Naive thymus-derived CD8-positive, alpha-beta T cell (primary cell): ENCODE measurements at regions not wholly inside any gene's neighbourhood (a gene's known extent, or its start where the extent isn't known, plus 50 kb on each side); places are given as distances from the start of the nearest gene placed in this dataset.

Source experiments
- ATAC-seq, 2 donors: fragments of 150-1000 bp; cut with Tn5 transposase in 1 of 2; sonication (Bioruptor Pico), chemical (Tn5 transposase) in 1 of 2; 1 replicate in 1 of 2; 2 replicates in 1 of 2; pipeline ENCODE4 v1.10.0; 2021; ENCODE audit warnings: mild to moderate bottlenecking in 2 of 2, moderate library complexity in 2 of 2
- POLR2A ChIA-PET: fragments of 350-600 bp; sonication (Branson Sonifier 250); formaldehyde crosslinking; loops from one replicate; lab custom pipeline; 2021; ENCODE audit warnings: antibody characterized with exemption; lab: Charles Lee
- DNase-seq, 10 donors: peaks; one replicate each; pipeline versions ENCODE4 v3.0.0 to v3.0.0-alpha.2; 2020 to 2022
- H3K27ac Mint-ChIP-seq, 10 donors: one replicate each; pipeline ENCODE4 v1.8.0; 2020 to 2022; ENCODE audit warnings: mild to moderate bottlenecking in 10 of 10, mixed read lengths in 10 of 10, moderate library complexity in 4 of 10, inconsistent platforms in 1 of 10
- H3K27me3 Mint-ChIP-seq, 5 donors: one replicate each; pipeline ENCODE4 v1.8.0; 2021 to 2022; ENCODE audit warnings: mixed read lengths in 5 of 5
- H3K36me3 Mint-ChIP-seq, 3 donors: one replicate each; pipeline ENCODE4 v1.8.0; 2020 to 2022; ENCODE audit warnings: mixed read lengths in 3 of 3, mild to moderate bottlenecking in 2 of 3, inconsistent platforms in 1 of 3
- H3K4me1 Mint-ChIP-seq, 4 donors: one replicate each; pipeline ENCODE4 v1.8.0; 2021 to 2022; ENCODE audit warnings: mixed read lengths in 4 of 4
- H3K4me3 Mint-ChIP-seq, 10 donors: one replicate each; pipeline ENCODE4 v1.8.0; 2020 to 2022; ENCODE audit warnings: mild to moderate bottlenecking in 10 of 10, mixed read lengths in 10 of 10, moderate library complexity in 6 of 10, inconsistent platforms in 1 of 10
- H3K9me3 Mint-ChIP-seq, 9 donors: one replicate each; pipeline ENCODE4 v1.8.0; 2020 to 2022; ENCODE audit warnings: mixed read lengths in 9 of 9, mild to moderate bottlenecking in 3 of 9, inconsistent platforms in 1 of 9, moderate library complexity in 1 of 9

DNA sequence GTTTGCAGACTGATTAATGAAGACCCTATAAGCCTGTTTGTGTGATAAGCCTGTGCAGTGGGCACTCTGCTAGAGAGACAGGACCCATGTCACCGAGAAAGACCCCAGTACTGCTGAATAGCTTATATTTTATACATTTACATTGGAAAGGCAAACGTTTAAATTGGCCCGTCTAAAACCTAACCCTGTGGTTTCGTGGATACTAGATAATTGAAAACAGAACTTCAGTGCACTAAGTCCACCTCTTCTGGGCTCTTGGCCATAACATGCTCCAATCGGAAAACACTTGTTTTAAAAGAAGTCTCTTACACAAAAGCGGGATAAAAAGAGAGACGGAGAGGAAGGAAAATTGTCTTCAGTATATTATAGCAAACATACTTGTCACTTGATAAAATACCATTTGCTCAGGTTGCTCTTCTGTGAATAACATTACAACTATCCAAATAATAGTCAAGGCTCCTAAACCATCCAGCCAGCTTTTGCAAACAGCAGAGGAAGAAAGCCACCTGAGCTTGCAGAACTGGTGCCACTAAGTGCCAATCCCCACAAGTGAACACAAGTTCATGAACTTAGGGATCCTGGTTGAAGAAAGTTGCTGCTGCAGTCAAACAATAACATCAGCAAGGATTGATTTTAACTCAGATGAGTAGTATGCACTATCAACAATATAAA, 218.4 kb upstream of the FN1 start:
- POLR2A ChIA-PET = no interaction called here
- H3K27ac Mint-ChIP-seq = no peak overlapping the region
- no peaks in the 10 kb centered on the region for H3K9me3 Mint-ChIP-seq
- no peak overlapping the region for H3K4me3 Mint-ChIP-seq
- ATAC-seq = no peak
- H3K4me1 Mint-ChIP-seq = no peaks in the 10 kb centered on the region
- H3K36me3 Mint-ChIP-seq = no peaks in the 10 kb centered on the region
- H3K27me3 Mint-ChIP-seq = peaks cover 0 to 11% (median 0%) of the 10 kb centered on the region in 5 donors
- DNase-seq = no peak

DNA sequence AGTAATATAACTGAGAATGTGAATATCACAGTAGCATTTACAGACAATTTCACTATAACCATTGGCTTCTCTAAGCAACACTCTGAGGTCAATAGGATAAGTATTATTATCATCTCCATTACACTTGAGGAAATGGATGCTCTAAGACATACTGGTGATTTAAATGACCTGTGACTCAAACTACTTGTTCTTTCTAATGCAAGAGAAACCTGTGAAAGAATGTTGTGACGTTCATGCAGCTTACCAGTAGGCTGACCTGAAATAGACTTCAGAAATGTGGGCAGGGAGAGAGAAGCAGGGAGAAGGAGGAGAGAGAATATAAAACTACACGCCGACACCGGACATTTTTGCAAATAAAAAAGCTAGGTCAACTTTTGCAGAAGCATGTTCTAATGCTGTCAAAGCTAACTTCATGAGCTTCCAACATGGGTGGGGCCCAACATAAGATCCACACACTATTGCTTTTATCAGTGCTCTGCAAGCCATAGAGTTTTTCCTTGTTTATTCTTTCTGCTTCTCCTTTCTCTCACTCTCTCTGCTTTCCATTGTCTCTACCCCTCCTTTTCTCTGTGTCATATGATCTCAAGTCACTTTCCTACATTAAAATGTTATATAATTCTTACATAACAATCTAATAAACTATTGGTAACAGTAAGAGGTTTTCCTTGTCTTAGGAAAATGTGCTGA, 217.6 kb upstream of the FN1 start:
- Mint-ChIP-seq H3K27me3 (peaks cover 0 to 11% (median 0%) of the 10 kb centered on the region in 5 donors), H3K4me3 (no peak overlapping the region), H3K36me3 (no peaks in the 10 kb centered on the region), H3K9me3 (no peaks in the 10 kb centered on the region), H3K4me1 (no peaks in the 10 kb centered on the region), H3K27ac (no peak overlapping the region)
- POLR2A ChIA-PET = no interaction called here
- ATAC-seq (no peak), DNase-seq (no peak)

DNA sequence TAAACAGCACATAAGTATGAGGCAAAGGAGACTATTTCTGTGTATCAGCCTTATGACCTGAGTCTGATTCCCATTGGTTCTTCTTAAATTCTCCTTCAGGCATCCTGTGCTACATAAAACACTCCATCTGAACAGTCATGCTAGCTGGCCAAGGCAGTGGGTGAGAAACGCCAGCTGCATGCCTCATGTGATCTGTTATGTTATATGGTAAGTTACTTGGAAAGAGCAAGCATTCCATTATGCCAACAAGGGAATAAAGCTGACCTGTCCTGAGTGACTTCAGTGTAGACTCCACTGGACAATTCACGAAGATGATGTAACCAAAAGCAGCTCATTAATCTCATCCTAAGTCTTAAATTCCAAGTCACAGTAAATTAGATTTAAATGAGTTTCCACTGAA, 216.5 kb upstream of the FN1 start:
- H3K9me3 Mint-ChIP-seq = no peaks in the 10 kb centered on the region
- no peaks in the 10 kb centered on the region for H3K36me3 Mint-ChIP-seq
- DNase-seq = no peak
- no peaks in the 10 kb centered on the region for H3K4me1 Mint-ChIP-seq
- no peak overlapping the region for H3K4me3 Mint-ChIP-seq
- ATAC-seq = no peak
- H3K27me3 Mint-ChIP-seq = peaks cover 0 to 11% (median 0%) of the 10 kb centered on the region in 5 donors
- POLR2A ChIA-PET = no interaction called here
- no peak overlapping the region for H3K27ac Mint-ChIP-seq

DNA sequence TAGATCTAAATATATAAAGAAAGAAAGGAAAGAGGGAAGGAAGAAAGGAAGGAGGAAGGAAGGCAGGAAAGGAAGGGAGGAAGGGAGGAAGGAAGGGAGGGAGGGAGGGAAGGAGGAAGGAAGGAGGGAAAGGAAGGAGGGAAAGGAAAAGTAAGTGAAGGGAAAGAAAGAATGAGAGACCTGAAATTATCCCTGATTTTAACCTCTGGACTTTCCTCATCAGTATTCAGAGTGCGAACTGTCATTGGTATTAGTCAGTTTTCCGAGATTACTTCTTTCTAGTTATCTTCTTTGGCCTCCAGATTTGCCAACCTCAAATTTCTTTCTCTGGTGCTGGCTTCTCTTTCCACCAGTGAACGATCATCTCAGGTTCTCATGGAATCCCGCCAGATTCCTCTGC, 215.5 kb upstream of the FN1 start:
- DNase-seq (no peak), ATAC-seq (no peak)
- Mint-ChIP-seq H3K4me3 (no peak overlapping the region), H3K36me3 (no peaks in the 10 kb centered on the region), H3K9me3 (no peaks in the 10 kb centered on the region), H3K27ac (no peak overlapping the region), H3K4me1 (no peaks in the 10 kb centered on the region), H3K27me3 (peaks cover 0 to 11% (median 0%) of the 10 kb centered on the region in 5 donors)
- POLR2A ChIA-PET = no interaction called here

DNA sequence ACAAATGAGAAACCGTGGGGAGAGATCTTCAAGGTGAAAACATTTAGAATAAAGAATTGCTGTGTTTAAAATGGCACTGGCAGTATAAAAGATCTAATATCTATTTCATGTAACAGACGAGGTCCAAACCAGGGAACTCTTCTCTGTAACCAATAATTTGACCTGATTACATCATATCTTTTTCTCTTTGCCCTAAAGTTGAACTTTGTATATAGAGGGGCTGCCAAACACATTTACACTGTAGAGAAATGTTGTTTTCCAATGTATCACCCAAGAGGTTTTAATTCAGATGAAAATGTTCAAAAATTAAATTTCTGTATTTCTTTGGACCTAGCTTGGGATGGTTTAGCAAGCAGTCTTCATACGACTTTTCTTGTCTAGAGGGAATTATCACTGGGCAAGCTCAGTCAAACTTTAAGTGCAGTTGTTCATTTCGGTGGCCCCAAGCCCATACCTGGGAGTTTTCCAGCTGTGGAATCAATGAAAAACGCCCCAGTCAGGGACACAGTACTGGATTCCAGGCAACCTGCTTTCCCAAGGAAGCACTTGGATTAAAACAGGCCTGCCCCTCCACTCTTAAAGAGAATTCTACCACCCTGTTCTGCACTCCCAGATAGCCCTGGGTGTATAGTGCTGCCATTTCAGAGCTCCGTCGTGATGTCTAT, 208.5 kb upstream of the FN1 start:
- Mint-ChIP-seq H3K4me3 (no peak overlapping the region), H3K27me3 (peaks cover 0 to 7% (median 0%) of the 10 kb centered on the region in 5 donors), H3K4me1 (no peaks in the 10 kb centered on the region), H3K9me3 (peaks cover 0 to 3% (median 0%) of the 10 kb centered on the region in 9 donors), H3K27ac (no peak overlapping the region), H3K36me3 (peaks cover 0 to 1% (median 0%) of the 10 kb centered on the region in 3 donors)
- no peak for ATAC-seq
- POLR2A ChIA-PET = no interaction called here
- no peak for DNase-seq

DNA sequence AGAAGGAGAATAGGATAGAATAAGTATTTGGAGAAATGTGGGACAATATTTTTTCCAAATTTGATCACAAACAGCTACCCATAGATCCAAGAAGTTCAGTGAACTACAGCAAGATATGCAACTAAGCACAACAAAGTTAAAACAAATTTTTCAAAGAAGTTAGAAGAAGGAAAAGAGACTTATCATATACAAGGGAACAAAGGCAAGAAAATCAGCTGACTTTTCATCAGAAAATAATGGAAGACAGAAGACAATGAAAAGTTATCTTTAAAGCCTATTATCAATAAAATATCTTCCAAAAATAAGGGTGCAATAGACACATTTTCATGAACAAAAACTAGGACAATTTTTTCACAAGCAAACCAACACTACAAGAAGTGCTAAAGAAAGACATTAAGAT, 202.8 kb upstream of the FN1 start:
- Mint-ChIP-seq H3K27me3 (peaks cover 0 to 12% (median 3%) of the 10 kb centered on the region in 5 donors), H3K36me3 (peaks cover 0 to 30% (median 5%) of the 10 kb centered on the region in 3 donors), H3K4me3 (no peak overlapping the region), H3K9me3 (peaks cover 8 to 33% (median 25%) of the 10 kb centered on the region in 9 donors), H3K27ac (no peak overlapping the region), H3K4me1 (peaks cover 0 to 2% (median 0%) of the 10 kb centered on the region in 4 donors)
- POLR2A ChIA-PET = no interaction called here
- ATAC-seq (no peak), DNase-seq (no peak)

DNA sequence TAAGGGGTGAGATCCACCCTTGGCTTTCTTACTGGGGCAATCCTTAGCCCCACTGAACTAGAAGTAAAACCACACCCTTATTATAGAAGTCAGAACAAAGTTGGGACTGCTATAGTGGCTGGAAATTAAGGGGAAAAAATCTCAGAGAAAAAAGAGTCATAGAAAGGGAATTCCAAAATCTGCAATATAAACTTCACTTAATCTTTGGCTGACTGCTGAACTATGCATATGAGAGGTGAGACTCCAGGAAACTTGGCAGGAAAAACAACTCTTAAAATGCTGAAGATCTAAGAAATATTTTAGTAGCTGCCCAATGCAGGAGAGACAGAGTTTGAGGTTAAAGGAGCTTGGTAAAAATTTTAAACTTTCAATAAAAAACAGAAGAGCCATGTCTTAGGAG, 201.8 kb upstream of the FN1 start:
- ATAC-seq (no peak), DNase-seq (no peak)
- Mint-ChIP-seq H3K4me3 (no peak overlapping the region), H3K27ac (no peak overlapping the region), H3K36me3 (peaks cover 0 to 38% (median 11%) of the 10 kb centered on the region in 3 donors), H3K9me3 (peaks cover 9 to 43% (median 33%) of the 10 kb centered on the region in 9 donors), H3K4me1 (peaks cover 0 to 2% (median 0%) of the 10 kb centered on the region in 4 donors), H3K27me3 (peaks cover 0 to 12% (median 2%) of the 10 kb centered on the region in 5 donors)
- POLR2A ChIA-PET = no interaction called here

DNA sequence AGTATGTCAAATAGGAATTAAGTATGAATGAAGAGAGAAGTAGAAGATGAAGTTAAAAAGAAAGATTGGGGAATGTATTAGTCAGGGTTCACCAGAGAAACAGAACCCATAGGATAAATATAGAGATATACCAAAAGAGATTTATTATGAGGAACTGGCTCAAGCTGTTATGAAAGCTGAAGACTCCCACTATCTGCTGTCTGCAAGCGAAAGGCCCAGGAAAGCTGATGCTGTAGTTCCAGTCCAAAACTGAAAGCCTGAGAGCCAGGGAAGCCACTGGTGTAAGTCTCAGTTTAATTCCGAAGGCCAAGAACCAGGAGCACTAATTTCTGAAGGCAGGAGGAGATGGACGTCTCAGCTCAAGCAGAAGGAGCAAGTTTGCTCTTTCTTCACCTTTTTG, 200.9 kb upstream of the FN1 start:
- H3K27ac Mint-ChIP-seq = no peak overlapping the region
- H3K4me3 Mint-ChIP-seq = no peak overlapping the region
- POLR2A ChIA-PET = no interaction called here
- H3K27me3 Mint-ChIP-seq = peaks cover 0 to 9% (median 0%) of the 10 kb centered on the region in 5 donors
- H3K4me1 Mint-ChIP-seq = peaks cover 0 to 2% (median 0%) of the 10 kb centered on the region in 4 donors
- peaks cover 0 to 44% (median 14%) of the 10 kb centered on the region in 3 donors for H3K36me3 Mint-ChIP-seq
- ATAC-seq = no peak
- peaks cover 14 to 51% (median 40%) of the 10 kb centered on the region in 9 donors for H3K9me3 Mint-ChIP-seq
- no peak for DNase-seq

DNA sequence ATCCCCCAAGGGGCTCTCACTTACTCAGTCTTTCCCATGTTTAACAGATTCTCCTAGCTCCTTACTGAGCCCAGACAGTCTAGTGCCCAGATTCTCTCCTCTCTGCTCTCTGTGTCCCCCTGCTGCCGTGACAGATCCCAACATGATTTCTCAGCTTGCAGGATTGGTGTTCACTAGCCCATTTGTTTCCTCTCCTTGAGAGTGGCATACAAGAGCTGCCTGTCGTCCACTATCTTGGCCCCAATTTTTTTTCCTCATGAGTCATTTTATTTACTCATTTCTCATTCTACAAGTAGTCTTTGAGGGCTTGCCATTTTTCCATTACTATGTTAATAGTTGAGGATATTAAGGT, 199.9 kb upstream of the FN1 start:
- H3K4me3 Mint-ChIP-seq = peak overlapping the region in 1 of 10 donors; percentile 4
- no peak for DNase-seq
- H3K27me3 Mint-ChIP-seq = peaks cover 0 to 9% (median 0%) of the 10 kb centered on the region in 5 donors
- POLR2A ChIA-PET = interaction anchor here (0.6 kb wide), 1 partner anchor 63 kb away, joined by 3 read pairs; no protein-coding TSS in a partner anchor
- peaks cover 0 to 2% (median 0%) of the 10 kb centered on the region in 4 donors for H3K4me1 Mint-ChIP-seq
- peaks cover 0 to 50% (median 14%) of the 10 kb centered on the region in 3 donors for H3K36me3 Mint-ChIP-seq
- no peak for ATAC-seq
- peaks cover 20 to 60% (median 46%) of the 10 kb centered on the region in 9 donors for H3K9me3 Mint-ChIP-seq
- no peak overlapping the region for H3K27ac Mint-ChIP-seq

DNA sequence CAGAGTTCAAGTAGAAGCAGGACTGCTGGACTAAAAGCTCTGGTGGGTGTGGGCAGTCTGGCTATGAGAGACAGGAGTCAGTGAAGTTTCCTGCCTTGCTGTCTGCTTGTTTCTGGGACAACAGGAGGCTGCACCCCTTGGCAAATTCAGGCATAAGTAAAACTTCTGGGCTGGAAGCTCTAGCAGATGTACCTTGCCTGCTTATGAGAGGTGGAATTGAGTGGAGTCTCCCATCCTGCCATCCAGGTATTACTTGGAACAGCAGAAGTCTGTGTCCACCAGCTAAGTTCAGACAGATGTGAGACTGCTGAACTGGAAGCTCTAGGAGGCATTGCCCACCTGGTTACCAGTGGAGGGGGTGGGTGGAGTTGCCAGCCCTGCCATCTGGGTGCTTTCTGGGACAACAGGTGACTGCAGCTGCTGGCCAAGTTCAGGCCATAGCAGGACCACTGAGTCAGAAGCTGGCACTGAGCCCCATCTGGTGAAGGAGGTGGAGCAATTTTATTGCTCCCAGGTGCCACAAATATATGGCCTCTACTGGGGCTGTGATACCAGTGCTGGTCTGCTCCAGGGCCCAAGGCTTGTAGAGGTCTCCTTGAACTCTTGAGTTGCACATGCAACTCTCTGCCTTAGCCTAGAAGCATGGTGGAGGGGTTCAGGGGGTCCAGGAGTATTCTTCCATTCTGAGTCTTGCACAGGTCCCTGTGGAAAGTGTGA, 199.4 kb upstream of the FN1 start:
- H3K4me3 Mint-ChIP-seq = no peak overlapping the region
- POLR2A ChIA-PET = interaction anchor here (0.6 kb wide), 1 partner anchor 64 kb away, joined by 3 read pairs; no protein-coding TSS in a partner anchor
- H3K27ac Mint-ChIP-seq = no peak overlapping the region
- ATAC-seq (no peak), DNase-seq (no peak)
- peaks cover 20 to 60% (median 48%) of the 10 kb centered on the region in 9 donors for H3K9me3 Mint-ChIP-seq
- H3K4me1 Mint-ChIP-seq = peaks cover 0 to 2% (median 0%) of the 10 kb centered on the region in 4 donors
- H3K36me3 Mint-ChIP-seq = peaks cover 0 to 50% (median 14%) of the 10 kb centered on the region in 3 donors
- peaks cover 0 to 9% (median 0%) of the 10 kb centered on the region in 5 donors for H3K27me3 Mint-ChIP-seq

DNA sequence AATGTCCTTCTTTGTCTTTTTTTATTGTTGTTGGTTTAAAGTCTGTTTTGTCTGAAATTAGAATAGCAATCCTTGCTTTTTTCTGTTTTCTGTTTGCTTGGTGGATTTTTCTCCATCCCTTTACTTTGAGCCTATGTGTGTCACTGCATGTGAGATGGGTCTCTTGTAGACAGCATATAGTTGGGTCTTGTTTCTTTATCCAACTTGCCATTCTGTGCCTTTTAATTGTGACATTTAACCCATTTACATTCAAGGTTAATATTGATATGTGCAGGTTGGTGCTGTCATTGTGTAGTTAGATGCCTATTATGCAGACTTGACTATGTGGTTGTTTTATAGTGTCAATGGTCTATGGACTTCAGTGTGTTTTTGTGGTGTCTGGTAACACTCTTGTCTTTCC, 197.5 kb upstream of the FN1 start:
- POLR2A ChIA-PET = no interaction called here
- Mint-ChIP-seq H3K27me3 (peaks cover 0 to 7% (median 0%) of the 10 kb centered on the region in 5 donors), H3K4me1 (peaks cover 0 to 2% (median 0%) of the 10 kb centered on the region in 4 donors), H3K4me3 (no peak overlapping the region), H3K9me3 (peaks cover 18 to 56% (median 41%) of the 10 kb centered on the region in 9 donors), H3K36me3 (peaks cover 0 to 39% (median 14%) of the 10 kb centered on the region in 3 donors), H3K27ac (no peak overlapping the region)
- ATAC-seq (no peak), DNase-seq (no peak)

DNA sequence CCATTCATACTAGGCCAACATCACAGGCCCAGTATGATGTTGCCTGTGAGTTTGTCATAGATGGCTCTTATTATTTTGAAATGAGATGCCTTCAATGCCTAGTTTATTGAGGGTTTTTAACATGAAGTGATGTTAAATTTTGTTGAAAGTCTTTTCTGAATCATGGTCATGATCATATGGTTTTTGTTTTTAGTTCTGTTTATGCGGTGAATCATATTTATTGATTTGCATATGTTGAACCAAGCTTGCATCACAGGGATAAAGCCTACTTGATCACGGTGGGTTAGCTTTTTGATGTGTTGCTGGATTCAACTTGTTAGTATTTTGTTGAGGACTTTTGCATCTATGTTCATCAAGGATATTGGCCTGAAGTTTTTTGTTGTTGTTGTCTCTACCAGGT, 195.8 kb upstream of the FN1 start:
- no peak overlapping the region for H3K4me3 Mint-ChIP-seq
- H3K4me1 Mint-ChIP-seq = no peaks in the 10 kb centered on the region
- POLR2A ChIA-PET = no interaction called here
- peaks cover 0 to 6% (median 0%) of the 10 kb centered on the region in 5 donors for H3K27me3 Mint-ChIP-seq
- no peak overlapping the region for H3K27ac Mint-ChIP-seq
- H3K36me3 Mint-ChIP-seq = peaks cover 0 to 37% (median 14%) of the 10 kb centered on the region in 3 donors
- H3K9me3 Mint-ChIP-seq = peaks cover 18 to 52% (median 36%) of the 10 kb centered on the region in 9 donors
- no peak for DNase-seq
- ATAC-seq = no peak
